HG02973 (cell line): ENCODE measurements at regions not wholly inside any gene's neighbourhood (a gene's known extent, or its start where the extent isn't known, plus 50 kb on each side); places are given as distances from the start of the nearest gene placed in this dataset.
A peak's percentile ranks its signal among the peaks of the same experiment; 100 is the strongest.

Source experiments
- ATAC-seq: cut with Tn5 transposase; IDR thresholded peaks from one replicate; pipeline ENCODE4 v1.9.1; 2021; ENCODE audit warnings: moderate library complexity; ENCODE audit not compliant: unreplicated experiment

- ATAC-seq: no peak
These were observed 483.5 kb upstream of the POT1 start for GRCh38 chr7:125412890-125413665.

GRCh38 chr7:125409921-125410320 is 480.3 kb upstream of the POT1 start:
- ATAC-seq: no peak

- ATAC-seq: no peak
These were observed 476.5 kb upstream of the POT1 start for GRCh38 chr7:125406111-125406510.

- ATAC-seq: no peak
These were observed 469.8 kb upstream of the POT1 start for GRCh38 chr7:125399408-125399807.

GRCh38 chr7:125396466-125397151 is 467.0 kb upstream of the POT1 start:
- no peak for ATAC-seq

GRCh38 chr7:125391921-125392320 is 462.3 kb upstream of the POT1 start:
- no peak for ATAC-seq

GRCh38 chr7:125390981-125391380 is 461.4 kb upstream of the POT1 start:
- ATAC-seq: no peak

- no peak for ATAC-seq
These were observed 456.6 kb upstream of the POT1 start for GRCh38 chr7:125386211-125386610.

GRCh38 chr7:125383324-125383723 is 453.7 kb upstream of the POT1 start:
- ATAC-seq: no peak

GRCh38 chr7:125382401-125382800 is 452.8 kb upstream of the POT1 start:
- ATAC-seq: no peak

GRCh38 chr7:125375942-125376341 is 446.3 kb upstream of the POT1 start:
- ATAC-seq: no peak

GRCh38 chr7:125370502-125370901 is 440.9 kb upstream of the POT1 start:
- ATAC-seq: no peak

- ATAC-seq: no peak
These were observed 434.2 kb upstream of the POT1 start for GRCh38 chr7:125363873-125364272.

GRCh38 chr7:125358551-125359167 is 429.0 kb upstream of the POT1 start:
- ATAC-seq: no peak

GRCh38 chr7:125357676-125358455 is 428.2 kb upstream of the POT1 start:
- ATAC-seq: no peak

- peak; percentile 85 for ATAC-seq
These were observed 426.3 kb upstream of the POT1 start for GRCh38 chr7:125355899-125356298.

GRCh38 chr7:125347269-125347668 is 417.6 kb upstream of the POT1 start:
- no peak for ATAC-seq

GRCh38 chr7:125338110-125338509 is 408.5 kb upstream of the POT1 start:
- no peak for ATAC-seq

- no peak for ATAC-seq
These were observed 406.7 kb upstream of the POT1 start for GRCh38 chr7:125336326-125336725.

- ATAC-seq: no peak
These were observed 397.1 kb upstream of the POT1 start for GRCh38 chr7:125326666-125327255.

- ATAC-seq: no peak
These were observed 386.8 kb upstream of the POT1 start for GRCh38 chr7:125316466-125316865.
